H1 (cell line): ENCODE measurements at regions not wholly inside any gene's neighbourhood (a gene's known extent, or its start where the extent isn't known, plus 50 kb on each side); places are given as distances from the start of the nearest gene placed in this dataset.

Experiments used
- CBX5 ChIP-seq: fragments of 300-800, 300-1000 bp; sonication (generic); IDR thresholded peaks from 2 replicates; pipeline ENCODE4 v1.7.1; 2016; ENCODE audit warnings: antibody characterized with exemption, low read length, low read depth
- CBX8 ChIP-seq: fragments of 300-800, 300-1000 bp; sonication (generic); IDR thresholded peaks from 2 replicates; pipeline ENCODE4 v1.7.1; 2016; ENCODE audit warnings: low read depth, low read length, borderline replicate concordance
- CREB1 ChIP-seq: IDR thresholded peaks from 2 replicates; pipeline ENCODE4 v1.6.1; 2012; ENCODE audit warnings: inconsistent platforms
- E2F6 ChIP-seq: IDR thresholded peaks from 2 replicates; pipeline ENCODE4 v1.6.1; 2012; ENCODE audit warnings: inconsistent platforms
- EZH2 ChIP-seq: fragments of 200-600 bp; sonication (generic); IDR thresholded peaks from 2 replicates; pipeline ENCODE4 v1.7.1; 2012; ENCODE audit warnings: low read depth, mild to moderate bottlenecking, moderate library complexity, low read length, inconsistent platforms; ENCODE audit not compliant: severe bottlenecking
- JUND ChIP-seq: IDR thresholded peaks from 2 replicates; pipeline ENCODE4 v1.6.1; 2011; ENCODE audit warnings: mild to moderate bottlenecking, improper control_type of control experiment, low read length
- NRF1 ChIP-seq: IDR thresholded peaks from 2 replicates; pipeline ENCODE4 v1.6.1; 2011; ENCODE audit warnings: mild to moderate bottlenecking, low read depth, low read length, improper control_type of control experiment
- POLR2AphosphoS5 ChIP-seq: IDR thresholded peaks from 2 replicates; pipeline ENCODE4 v1.6.1; 2011; ENCODE audit warnings: low read depth, low read length
- RFX5 ChIP-seq: IDR thresholded peaks from 2 replicates; pipeline ENCODE4 v1.6.1; 2011; ENCODE audit warnings: low read depth, low read length, improper control_type of control experiment, borderline replicate concordance
- TF ChIP-seq, protein P1 (sequence below): IDR thresholded peaks from 2 replicates; pipeline ENCODE4 v1.6.1; 2012; ENCODE audit warnings: inconsistent platforms
- TF ChIP-seq, protein P2 (sequence below), 3 experiments: IDR thresholded peaks; 1 replicate in 2 of 3; 2 replicates in 1 of 3; pipeline versions ENCODE4 v1.5.1 to v1.6.1; 2011; ENCODE audit warnings: low read length in 3 of 3, mild to moderate bottlenecking in 3 of 3, inconsistent platforms in 2 of 3, low read depth in 1 of 3, moderate library complexity in 1 of 3; ENCODE audit not compliant: insufficient read depth in 1 of 3; ENCODE audit errors: control extremely low read depth in 1 of 3

DNA sequence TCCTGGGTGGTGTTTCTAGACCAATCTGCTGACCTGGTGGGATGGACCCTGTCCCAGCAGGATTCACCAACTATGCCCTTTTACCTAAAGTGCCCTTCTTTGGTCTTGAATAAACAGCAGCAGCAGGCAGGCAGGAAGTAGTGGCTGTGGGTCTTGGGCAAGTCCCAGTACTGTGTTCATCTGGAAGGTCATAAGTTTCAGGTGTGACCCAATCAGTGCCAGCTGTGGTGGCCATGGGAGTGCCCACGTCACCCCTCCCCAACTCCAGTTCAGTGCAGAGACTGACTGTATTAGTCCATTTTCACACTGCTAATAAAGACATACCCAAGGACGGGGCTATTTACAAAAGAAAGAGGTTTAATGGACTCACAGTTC is 148.3 kb upstream of the SRD5A2 start:
- TF ChIP-seq JUND (no peak), NRF1 (no peak), EZH2 (no peak), CBX5 (no peak), CREB1 (no peak), E2F6 (no peak), RFX5 (no peak), CBX8 (no peak), POLR2AphosphoS5 (no peak)
- TF ChIP-seq, protein P1, sequence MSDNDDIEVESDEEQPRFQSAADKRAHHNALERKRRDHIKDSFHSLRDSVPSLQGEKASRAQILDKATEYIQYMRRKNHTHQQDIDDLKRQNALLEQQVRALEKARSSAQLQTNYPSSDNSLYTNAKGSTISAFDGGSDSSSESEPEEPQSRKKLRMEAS, result no peak
- TF ChIP-seq, protein P2, sequence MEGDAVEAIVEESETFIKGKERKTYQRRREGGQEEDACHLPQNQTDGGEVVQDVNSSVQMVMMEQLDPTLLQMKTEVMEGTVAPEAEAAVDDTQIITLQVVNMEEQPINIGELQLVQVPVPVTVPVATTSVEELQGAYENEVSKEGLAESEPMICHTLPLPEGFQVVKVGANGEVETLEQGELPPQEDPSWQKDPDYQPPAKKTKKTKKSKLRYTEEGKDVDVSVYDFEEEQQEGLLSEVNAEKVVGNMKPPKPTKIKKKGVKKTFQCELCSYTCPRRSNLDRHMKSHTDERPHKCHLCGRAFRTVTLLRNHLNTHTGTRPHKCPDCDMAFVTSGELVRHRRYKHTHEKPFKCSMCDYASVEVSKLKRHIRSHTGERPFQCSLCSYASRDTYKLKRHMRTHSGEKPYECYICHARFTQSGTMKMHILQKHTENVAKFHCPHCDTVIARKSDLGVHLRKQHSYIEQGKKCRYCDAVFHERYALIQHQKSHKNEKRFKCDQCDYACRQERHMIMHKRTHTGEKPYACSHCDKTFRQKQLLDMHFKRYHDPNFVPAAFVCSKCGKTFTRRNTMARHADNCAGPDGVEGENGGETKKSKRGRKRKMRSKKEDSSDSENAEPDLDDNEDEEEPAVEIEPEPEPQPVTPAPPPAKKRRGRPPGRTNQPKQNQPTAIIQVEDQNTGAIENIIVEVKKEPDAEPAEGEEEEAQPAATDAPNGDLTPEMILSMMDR (IDR thresholded peaks at IDR 0.05; ENCODE audit: control extremely low read depth in 1 of 3, insufficient read depth in 1 of 3, low read depth in 1 of 3, low read length in 3 of 3), result no peak
